Sigmoid colon (tissue), 6 donors: ENCODE measurements at regions not wholly inside any gene's neighbourhood (a gene's known extent, or its start where the extent isn't known, plus 50 kb on each side); places are given as distances from the start of the nearest gene placed in this dataset.

Source experiments
- DNase-seq: peaks from one replicate; pipeline ENCODE4 v3.0.0-alpha.2; 2019
- H3K27ac ChIP-seq, 4 donors: fragments of 200-600 bp; sonication (generic); one replicate each; pipeline ENCODE4 v1.5.1; 2016 to 2019; ENCODE audit warnings: mild to moderate bottlenecking in 1 of 4
- H3K27me3 ChIP-seq, 3 donors: fragments of 200-600 bp; sonication (generic); one replicate each; pipeline ENCODE4 v1.5.1; 2019; ENCODE audit warnings: mild to moderate bottlenecking in 1 of 3
- H3K36me3 ChIP-seq, 4 donors: fragments of 200-600 bp; sonication (generic); one replicate each; pipeline ENCODE4 v1.5.1; 2016 to 2019
- H3K4me1 ChIP-seq, 4 donors: fragments of 200-600 bp; sonication (generic); one replicate each; pipeline ENCODE4 v1.5.1; 2017 to 2019
- H3K4me3 ChIP-seq, 4 donors: fragments of 200-600 bp; sonication (generic); one replicate each; pipeline ENCODE4 v1.5.1; 2017 to 2019; ENCODE audit warnings: mild to moderate bottlenecking in 2 of 4, moderate library complexity in 1 of 4
- H3K9me3 ChIP-seq, 4 donors: fragments of 200-600 bp in 3 of 4; sonication (generic) in 3 of 4; one replicate each; pipeline versions ENCODE4 v1.5.1 to v1.6.1; 2013 to 2019
- CTCF ChIP-seq, 4 experiments: fragments of 450-650 bp in 3 of 4; fragments of 200-600 bp in 1 of 4; IDR thresholded peaks; one replicate each; pipeline ENCODE4 v1.5.1; 2016 to 2019; ENCODE audit warnings: antibody characterized with exemption in 4 of 4, mild to moderate bottlenecking in 3 of 4, moderate library complexity in 2 of 4
- EP300 ChIP-seq, 4 donors: sonication (generic); formaldehyde crosslinking; IDR thresholded peaks; one replicate each; pipeline ENCODE4 v1.6.1; 2017; ENCODE audit warnings: antibody characterized with exemption in 4 of 4
- POLR2A ChIP-seq, 2 donors: fragments of 450-650 bp; IDR thresholded peaks; one replicate each; pipeline ENCODE4 v1.6.1; 2016; ENCODE audit warnings: antibody characterized with exemption in 2 of 2, mild to moderate bottlenecking in 2 of 2, moderate library complexity in 2 of 2
- POLR2AphosphoS5 ChIP-seq, 4 donors: sonication (generic); formaldehyde crosslinking; IDR thresholded peaks; one replicate each; pipeline ENCODE4 v1.6.1; 2017; ENCODE audit warnings: antibody characterized with exemption in 4 of 4
- WGBS, 2 donors: extraction: QIAGEN DNeasy Blood & Tissue Kit; methylation state at CpG; one replicate each; pipeline ENCODE4 v1.1.7; 2013; 5-methylcytosine and 5-hydroxymethylcytosine counted together
- intact Hi-C: fragments of 100-400 bp; cut with DNase I; formaldehyde crosslinking; loops from one replicate; pipeline ENCODE4 v1.15.1; 2023
- donor health status: healthy with polysubstance abuse.
- donor health status: healthy.

GRCh38 chr11:37527545-37527944 is 929.5 kb upstream of the RAG2 start:
- DNase-seq: no peak
- no peak overlapping the region for H3K4me3 ChIP-seq
- H3K36me3 ChIP-seq: no peaks in the 10 kb centered on the region
- 79 to 91% methylated on average over 1 of the region's 1 CpG for WGBS, 2 donors
- no peaks in the 10 kb centered on the region for H3K4me1 ChIP-seq
- no peak overlapping the region for H3K27ac ChIP-seq
- TF ChIP-seq POLR2A (IDR thresholded peaks at IDR 0.05): no peak
- TF ChIP-seq CTCF (IDR thresholded peaks at IDR 0.05): no peak
- TF ChIP-seq POLR2AphosphoS5 (IDR thresholded peaks at IDR 0.05): no peak
- no peak for TF ChIP-seq EP300 (IDR thresholded peaks at IDR 0.05)
- no peaks in the 10 kb centered on the region for H3K9me3 ChIP-seq
- intact Hi-C loops: no loop called here
- no peaks in the 10 kb centered on the region for H3K27me3 ChIP-seq

- no peak for DNase-seq
These were observed 927.3 kb upstream of the RAG2 start for GRCh38 chr11:37525336-37525735.

GRCh38 chr11:37519781-37520180 is 921.7 kb upstream of the RAG2 start:
- no peak overlapping the region for H3K27ac ChIP-seq
- DNase-seq: no peak
- no peaks in the 10 kb centered on the region for H3K36me3 ChIP-seq
- no peak overlapping the region for H3K4me3 ChIP-seq
- H3K4me1 ChIP-seq: no peaks in the 10 kb centered on the region
- TF ChIP-seq POLR2A (IDR thresholded peaks at IDR 0.05) (no peak), CTCF (IDR thresholded peaks at IDR 0.05) (no peak), POLR2AphosphoS5 (IDR thresholded peaks at IDR 0.05) (no peak), EP300 (IDR thresholded peaks at IDR 0.05) (no peak)
- H3K27me3 ChIP-seq: no peaks in the 10 kb centered on the region
- no peaks in the 10 kb centered on the region for H3K9me3 ChIP-seq
- intact Hi-C loops: no loop called here

More at GRCh38 chr11:37525336-37525735, 927.3 kb upstream of the RAG2 start:
- H3K4me1 ChIP-seq: no peaks in the 10 kb centered on the region
- intact Hi-C loops: no loop called here
- no peak for TF ChIP-seq POLR2A (IDR thresholded peaks at IDR 0.05)
- TF ChIP-seq POLR2AphosphoS5 (IDR thresholded peaks at IDR 0.05): no peak
- no peak for TF ChIP-seq CTCF (IDR thresholded peaks at IDR 0.05)
- TF ChIP-seq EP300 (IDR thresholded peaks at IDR 0.05): no peak
- no peaks in the 10 kb centered on the region for H3K9me3 ChIP-seq
- H3K4me3 ChIP-seq: no peak overlapping the region
- no peaks in the 10 kb centered on the region for H3K27me3 ChIP-seq
- no peaks in the 10 kb centered on the region for H3K36me3 ChIP-seq
- no peak overlapping the region for H3K27ac ChIP-seq

- H3K27me3 ChIP-seq: no peaks in the 10 kb centered on the region
- no peak overlapping the region for H3K4me3 ChIP-seq
- intact Hi-C loops: no loop called here
- no peak for DNase-seq
- 89 to 95% methylated on average over 1 of the region's 1 CpG for WGBS, 2 donors
- no peak for TF ChIP-seq EP300 (IDR thresholded peaks at IDR 0.05)
- TF ChIP-seq POLR2A (IDR thresholded peaks at IDR 0.05): no peak
- no peak for TF ChIP-seq CTCF (IDR thresholded peaks at IDR 0.05)
- no peak for TF ChIP-seq POLR2AphosphoS5 (IDR thresholded peaks at IDR 0.05)
- H3K36me3 ChIP-seq: no peaks in the 10 kb centered on the region
- H3K4me1 ChIP-seq: no peaks in the 10 kb centered on the region
- H3K9me3 ChIP-seq: no peaks in the 10 kb centered on the region
- no peak overlapping the region for H3K27ac ChIP-seq
These were observed 914.2 kb upstream of the RAG2 start for GRCh38 chr11:37512156-37512780.

GRCh38 chr11:37511425-37511933 is 913.4 kb upstream of the RAG2 start:
- Histone ChIP-seq H3K9me3 (no peaks in the 10 kb centered on the region), H3K36me3 (no peaks in the 10 kb centered on the region), H3K27me3 (no peaks in the 10 kb centered on the region), H3K4me3 (no peak overlapping the region), H3K4me1 (no peaks in the 10 kb centered on the region), H3K27ac (no peak overlapping the region)
- 82 to 86% methylated on average over 1 of the region's 1 CpG for WGBS, 2 donors
- no peak for TF ChIP-seq EP300 (IDR thresholded peaks at IDR 0.05)
- TF ChIP-seq POLR2A (IDR thresholded peaks at IDR 0.05): no peak
- TF ChIP-seq POLR2AphosphoS5 (IDR thresholded peaks at IDR 0.05): no peak
- no peak for TF ChIP-seq CTCF (IDR thresholded peaks at IDR 0.05)
- no peak for DNase-seq
- intact Hi-C loops: no loop called here
